Spleen (tissue), 7 donors: ENCODE measurements at regions not wholly inside any gene's neighbourhood (a gene's known extent, or its start where the extent isn't known, plus 50 kb on each side); places are given as distances from the start of the nearest gene placed in this dataset.

Source experiments
- CTCF ChIP-seq, 11 experiments: fragments of 200-600 bp in 7 of 11; fragments of 450-650 bp in 4 of 11; sonication (generic) in 4 of 11; IDR thresholded peaks in 8 of 11; conservative IDR thresholded peaks in 3 of 11; 1 replicate in 7 of 11; 2 replicates in 4 of 11; pipeline versions ENCODE4 v1.4.0 to v1.8.0; 2016 to 2021; ENCODE audit warnings: antibody characterized with exemption in 11 of 11, inconsistent platforms in 4 of 11, mild to moderate bottlenecking in 1 of 11
- POLR2AphosphoS5 ChIP-seq, 3 donors: sonication (generic); formaldehyde crosslinking; IDR thresholded peaks; one replicate each; pipeline ENCODE4 v1.5.1; 2017; ENCODE audit warnings: antibody characterized with exemption in 3 of 3
- donor health status: DM: no; HTN: no; CAD: no; lungs with moderate emphysema.
- donor health status: DM: no; HTN: no; CAD: no.
- donor health status: DM: no; HTN: no; CAD: no.

- TF ChIP-seq CTCF (IDR thresholded peaks at IDR 0.05 in 8 of 11, conservative IDR thresholded peaks at IDR 0.05 in 3 of 11): no peak
- no peak for TF ChIP-seq POLR2AphosphoS5 (IDR thresholded peaks at IDR 0.05)
These were observed 1103.7 kb upstream of the CELF2 start for GRCh38 chr10:9913876-9914514.
